PC-3 (cell line): ENCODE measurements at regions not wholly inside any gene's neighbourhood (a gene's known extent, or its start where the extent isn't known, plus 50 kb on each side); places are given as distances from the start of the nearest gene placed in this dataset.

Source experiments
- ATAC-seq: fragments of 200-7000 bp; cut with Tn5 transposase; 2 replicates; pipeline ENCODE4 v1.9.1; 2020; ENCODE audit warnings: mild to moderate bottlenecking, moderate library complexity
- BruUV-seq: library from RNA; stranded (reverse); fragments of 400-500 nt; replicated peaks from 2 replicates; lab custom pipeline; 2021; lab: Mats Ljungman, UMichigan
- CTCF ChIA-PET: fragments of 300-600 bp; sonication (Branson Sonifier 250); formaldehyde crosslinking; loops from one replicate; lab custom pipeline; 2022; ENCODE audit warnings: antibody characterized with exemption; lab: Charles Lee
- POLR2A ChIA-PET: fragments of 300-600 bp; sonication (Branson Sonifier 250); formaldehyde crosslinking; loops from one replicate; lab custom pipeline; 2022; ENCODE audit warnings: antibody characterized with exemption; ENCODE audit not compliant: unreplicated experiment; lab: Charles Lee
- DNase-seq: peaks from one replicate; pipeline ENCODE4 v3.0.0-alpha.2; 2015
- H2AFZ ChIP-seq: fragments of 300-600 bp; sonication (generic); 2 replicates; pipeline ENCODE4 v1.6.0; 2016; ENCODE audit warnings: antibody characterized with exemption, low read length
- H3F3A ChIP-seq: fragments of 300-600 bp; sonication (generic); one replicate; pipeline ENCODE4 v1.6.0; 2017; ENCODE audit warnings: antibody characterized with exemption, low read length, control low read depth, mild to moderate bottlenecking; ENCODE audit not compliant: unreplicated experiment
- H3K27ac ChIP-seq: fragments of 300-600 bp; sonication (generic); 2 replicates; pipeline ENCODE4 v1.5.1; 2016; ENCODE audit warnings: mild to moderate bottlenecking, low read length
- H3K27me3 ChIP-seq: fragments of 300-600 bp; sonication (generic); 2 replicates; pipeline ENCODE4 v1.6.1; 2016; ENCODE audit warnings: low read length, mixed read lengths
- H3K36me3 ChIP-seq: fragments of 300-600 bp; sonication (generic); 2 replicates; pipeline ENCODE4 v1.6.1; 2016; ENCODE audit warnings: low read depth, mixed run types, low read length, mixed read lengths
- H3K4me1 ChIP-seq: fragments of 300-600 bp; sonication (generic); 2 replicates; pipeline ENCODE4 v1.5.1; 2016; ENCODE audit warnings: low read length; ENCODE audit not compliant: insufficient read depth
- H3K4me2 ChIP-seq: fragments of 300-600 bp; sonication (generic); 2 replicates; pipeline ENCODE4 v1.6.0; 2016; ENCODE audit warnings: low read length
- H3K4me3 ChIP-seq: fragments of 300-600 bp; sonication (generic); 2 replicates; pipeline ENCODE4 v1.5.1; 2016; ENCODE audit warnings: mild to moderate bottlenecking, low read length, mixed read lengths
- H3K79me2 ChIP-seq: fragments of 300-600 bp; sonication (generic); 2 replicates; pipeline ENCODE4 v1.6.1; 2017; ENCODE audit warnings: low read length, mixed read lengths
- H3K9ac ChIP-seq: fragments of 300-600 bp; sonication (generic); 2 replicates; pipeline ENCODE4 v1.6.0; 2016; ENCODE audit warnings: mild to moderate bottlenecking, low read length
- H3K9me2 ChIP-seq: fragments of 300-600 bp; sonication (generic); replicated peaks from 2 replicates; pipeline ENCODE4 v1.6.1; 2016; ENCODE audit warnings: mixed run types, low read length, mixed read lengths
- H3K9me3 ChIP-seq: fragments of 300-600 bp; sonication (generic); 2 replicates; pipeline ENCODE4 v1.6.1; 2016; ENCODE audit warnings: low read length, mixed read lengths
- H4K20me1 ChIP-seq: fragments of 300-600 bp; sonication (generic); 2 replicates; pipeline ENCODE4 v1.6.1; 2016; ENCODE audit warnings: low read length, mixed read lengths
- EZH2 ChIP-seq: fragments of 300-600 bp; sonication (generic); IDR thresholded peaks from one replicate; pipeline ENCODE4 v1.6.1; 2017; ENCODE audit warnings: antibody characterized with exemption, mild to moderate bottlenecking, low read length; ENCODE audit not compliant: unreplicated experiment
- EZH2phosphoT487 ChIP-seq: fragments of 300-600 bp; sonication (generic); IDR thresholded peaks from 2 replicates; pipeline ENCODE4 v1.6.1; 2018; ENCODE audit warnings: mild to moderate bottlenecking, antibody characterized with exemption, low read length, borderline replicate concordance
- intact Hi-C: fragments of 100-400 bp; cut with micrococcal nuclease; formaldehyde crosslinking; loops from 2 replicates; pipeline ENCODE4 v1.9.0; 2023
- TF ChIP-seq, protein P1 (sequence below): fragments of 300-600 bp; sonication (generic); conservative IDR thresholded peaks from 2 replicates; pipeline ENCODE4 v1.5.1; 2017; ENCODE audit warnings: antibody characterized with exemption, low read depth, mild to moderate bottlenecking, low read length

- Histone ChIP-seq H3K36me3 (no peaks in the 10 kb centered on the region), H3K4me3 (no peak overlapping the region), H3K9me2 (no peaks in the 10 kb centered on the region), H2AFZ (no peak overlapping the region), H3K4me2 (no peak overlapping the region), H3K27me3 (no peaks in the 10 kb centered on the region), H3F3A (no peaks in the 10 kb centered on the region), H3K4me1 (no peaks in the 10 kb centered on the region), H3K79me2 (no peaks in the 10 kb centered on the region), H3K27ac (no peak overlapping the region), H3K9me3 (no peaks in the 10 kb centered on the region), H4K20me1 (no peaks in the 10 kb centered on the region), H3K9ac (no peak overlapping the region)
- no peak for ATAC-seq
- no TSS peak for BruUV-seq
- no peak for DNase-seq
- ChIA-PET POLR2A (no interaction called here), CTCF (no interaction called here)
- no peak for TF ChIP-seq EZH2phosphoT487
- TF ChIP-seq, protein P1, sequence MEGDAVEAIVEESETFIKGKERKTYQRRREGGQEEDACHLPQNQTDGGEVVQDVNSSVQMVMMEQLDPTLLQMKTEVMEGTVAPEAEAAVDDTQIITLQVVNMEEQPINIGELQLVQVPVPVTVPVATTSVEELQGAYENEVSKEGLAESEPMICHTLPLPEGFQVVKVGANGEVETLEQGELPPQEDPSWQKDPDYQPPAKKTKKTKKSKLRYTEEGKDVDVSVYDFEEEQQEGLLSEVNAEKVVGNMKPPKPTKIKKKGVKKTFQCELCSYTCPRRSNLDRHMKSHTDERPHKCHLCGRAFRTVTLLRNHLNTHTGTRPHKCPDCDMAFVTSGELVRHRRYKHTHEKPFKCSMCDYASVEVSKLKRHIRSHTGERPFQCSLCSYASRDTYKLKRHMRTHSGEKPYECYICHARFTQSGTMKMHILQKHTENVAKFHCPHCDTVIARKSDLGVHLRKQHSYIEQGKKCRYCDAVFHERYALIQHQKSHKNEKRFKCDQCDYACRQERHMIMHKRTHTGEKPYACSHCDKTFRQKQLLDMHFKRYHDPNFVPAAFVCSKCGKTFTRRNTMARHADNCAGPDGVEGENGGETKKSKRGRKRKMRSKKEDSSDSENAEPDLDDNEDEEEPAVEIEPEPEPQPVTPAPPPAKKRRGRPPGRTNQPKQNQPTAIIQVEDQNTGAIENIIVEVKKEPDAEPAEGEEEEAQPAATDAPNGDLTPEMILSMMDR = no peak
- TF ChIP-seq EZH2 = no peak
- intact Hi-C loops = no loop called here
Measured at GRCh38 chr9:115413766-115414382, 295.9 kb upstream of the TNC start.

GRCh38 chr9:115414561-115414960 lies 296.6 kb upstream of the TNC start:
- Histone ChIP-seq H3F3A (no peaks in the 10 kb centered on the region), H3K9ac (no peak overlapping the region), H3K27me3 (no peaks in the 10 kb centered on the region), H3K9me3 (no peaks in the 10 kb centered on the region), H3K27ac (no peak overlapping the region), H2AFZ (no peak overlapping the region), H4K20me1 (no peaks in the 10 kb centered on the region), H3K36me3 (no peaks in the 10 kb centered on the region), H3K9me2 (no peaks in the 10 kb centered on the region), H3K4me3 (no peak overlapping the region), H3K4me1 (no peaks in the 10 kb centered on the region), H3K4me2 (no peak overlapping the region), H3K79me2 (no peaks in the 10 kb centered on the region)
- DNase-seq = no peak
- ChIA-PET POLR2A (no interaction called here), CTCF (no interaction called here)
- ATAC-seq = no peak
- BruUV-seq = no TSS peak
- TF ChIP-seq EZH2 (no peak), EZH2phosphoT487 (no peak)
- TF ChIP-seq, protein P1 = no peak
- intact Hi-C loops = no loop called here

GRCh38 chr9:115415450-115415849 lies 297.5 kb upstream of the TNC start:
- Histone ChIP-seq H3K9me2 (no peaks in the 10 kb centered on the region), H3K4me2 (no peak overlapping the region), H3K4me3 (no peak overlapping the region), H3K4me1 (no peaks in the 10 kb centered on the region), H3K36me3 (no peaks in the 10 kb centered on the region), H3K27me3 (no peaks in the 10 kb centered on the region), H3K27ac (no peak overlapping the region), H3K79me2 (no peaks in the 10 kb centered on the region), H3F3A (no peaks in the 10 kb centered on the region), H2AFZ (no peak overlapping the region), H3K9ac (no peak overlapping the region), H4K20me1 (no peaks in the 10 kb centered on the region), H3K9me3 (no peaks in the 10 kb centered on the region)
- no TSS peak for BruUV-seq
- TF ChIP-seq EZH2phosphoT487 = no peak
- TF ChIP-seq, protein P1 = no peak
- TF ChIP-seq EZH2 = no peak
- DNase-seq (no peak), ATAC-seq (no peak)
- intact Hi-C loops = no loop called here
- ChIA-PET CTCF (no interaction called here), POLR2A (no interaction called here)
